Omental fat pad (tissue), 3 donors: ENCODE measurements at regions not wholly inside any gene's neighbourhood (a gene's known extent, or its start where the extent isn't known, plus 50 kb on each side); places are given as distances from the start of the nearest gene placed in this dataset.

Source experiments
- ATAC-seq: fragments of 150-250 bp; one replicate; pipeline ENCODE4 v1.9.1; 2016; ENCODE audit warnings: mild to moderate bottlenecking, moderate library complexity; ENCODE audit not compliant: low FRiP score
- DNase-seq: peaks from one replicate; pipeline ENCODE4 v3.0.0-alpha.2; 2019; ENCODE audit warnings: low spot score
- CTCF ChIP-seq, 3 donors: fragments of 450-650 bp; IDR thresholded peaks; one replicate each; pipeline ENCODE4 v1.5.1; 2016 to 2017; ENCODE audit warnings: antibody characterized with exemption in 3 of 3, mild to moderate bottlenecking in 3 of 3, moderate library complexity in 2 of 3

DNA sequence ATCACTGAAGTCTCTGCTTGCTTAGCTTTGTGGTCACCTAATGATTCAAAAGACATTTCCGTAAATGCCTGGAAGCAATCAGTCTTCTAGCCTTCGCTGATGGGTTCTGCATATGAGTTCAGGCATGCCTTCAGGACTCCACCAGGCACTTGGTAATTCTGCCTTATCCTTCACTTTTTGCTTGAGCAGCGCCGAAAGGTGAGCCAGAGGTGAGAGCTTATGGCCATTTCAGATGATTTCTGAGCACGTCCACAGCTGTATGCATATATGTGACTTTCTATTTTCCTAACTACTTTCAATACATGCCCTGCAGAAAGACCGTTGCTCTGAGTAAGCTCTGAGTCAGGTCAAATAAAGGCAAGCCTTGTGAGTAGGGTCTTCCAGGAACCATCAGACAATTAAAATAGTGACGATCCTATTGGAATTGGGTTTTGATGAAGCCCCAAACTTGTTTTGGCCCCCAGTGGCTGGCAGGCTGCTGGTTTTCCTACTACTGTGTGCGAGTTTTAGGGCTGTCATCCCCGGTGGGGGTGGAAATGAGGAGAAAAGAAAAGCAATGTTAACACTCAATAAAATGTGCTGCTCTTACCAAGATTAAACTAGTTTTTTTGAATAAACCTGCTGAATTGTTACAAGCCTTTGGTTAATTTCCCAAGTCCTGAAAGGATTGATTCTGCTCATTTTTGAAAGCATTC lies 154.4 kb upstream of the AKR1E2 start:
- ATAC-seq = no peak
- no peak for DNase-seq
- TF ChIP-seq CTCF (IDR thresholded peaks at IDR 0.05) = no peak

DNA sequence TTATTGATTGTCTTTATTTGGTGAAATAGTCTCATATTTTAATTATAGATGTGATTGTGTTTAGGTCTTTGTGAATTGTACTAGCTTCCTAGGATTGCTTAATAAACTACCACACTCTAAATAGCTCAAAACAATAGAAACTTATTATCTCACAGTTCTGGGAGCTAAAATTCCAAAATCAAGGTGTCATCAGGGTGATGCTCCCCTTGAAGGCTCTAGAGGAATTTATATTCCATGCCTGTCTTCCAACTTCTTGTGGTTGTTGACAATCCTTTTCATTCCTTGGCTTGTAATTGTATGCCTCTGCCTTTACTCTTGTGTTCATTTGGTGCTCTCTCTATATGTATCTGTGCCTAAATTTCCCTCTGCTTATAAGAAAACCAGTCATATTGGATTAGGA lies 155.3 kb upstream of the AKR1E2 start:
- no peak for ATAC-seq
- TF ChIP-seq CTCF (IDR thresholded peaks at IDR 0.05) = no peak
- DNase-seq = no peak

- no peak for ATAC-seq
- DNase-seq = no peak
- TF ChIP-seq CTCF (IDR thresholded peaks at IDR 0.05) = no peak
Measured at GRCh38 chr10:4669585-4669984, 156.4 kb upstream of the AKR1E2 start.

GRCh38 chr10:4663162-4663992 lies 162.6 kb upstream of the AKR1E2 start:
- peak; percentile 99 for ATAC-seq
- DNase-seq = peak; percentile 41
- no peak for TF ChIP-seq CTCF (IDR thresholded peaks at IDR 0.05)

DNA sequence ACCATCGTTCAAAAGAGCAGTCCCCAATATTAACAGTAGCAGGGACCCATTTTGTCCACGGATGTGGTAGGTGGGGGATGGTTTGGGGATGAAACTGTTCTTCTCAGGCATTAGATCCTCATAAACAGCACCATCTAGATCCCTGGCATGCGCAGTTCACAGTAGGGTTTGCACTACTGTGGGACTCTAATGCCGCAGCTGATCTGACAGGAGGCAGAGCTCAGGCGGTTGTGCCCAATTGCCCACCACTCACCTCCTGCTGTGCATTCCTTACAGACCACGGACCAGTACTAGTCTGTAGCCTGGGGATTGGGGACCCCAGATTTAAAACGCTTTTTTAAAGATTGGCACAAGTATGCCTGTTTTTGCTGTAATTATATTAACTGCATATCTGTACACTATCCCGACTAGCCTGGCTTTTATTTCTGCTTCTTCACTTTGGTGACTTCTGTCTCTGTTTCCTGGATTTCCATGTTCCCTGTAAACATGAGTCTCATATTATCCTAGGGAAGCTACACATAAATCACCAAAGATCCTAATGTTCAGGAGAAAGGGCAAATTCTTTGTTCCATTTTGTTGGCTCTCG lies 163.3 kb upstream of the AKR1E2 start:
- no peak for DNase-seq
- peak; percentile 2 for ATAC-seq
- TF ChIP-seq CTCF (IDR thresholded peaks at IDR 0.05) = no peak

GRCh38 chr10:4661511-4662255 lies 164.3 kb upstream of the AKR1E2 start:
- DNase-seq = no peak
- no peak for TF ChIP-seq CTCF (IDR thresholded peaks at IDR 0.05)

More at GRCh38 chr10:4661511-4662255, 164.3 kb upstream of the AKR1E2 start:
- ATAC-seq = peak; percentile 20
